Cardiac muscle cell (in vitro differentiated cells and primary cell): ENCODE measurements at regions not wholly inside any gene's neighbourhood (a gene's known extent, or its start where the extent isn't known, plus 50 kb on each side); places are given as distances from the start of the nearest gene placed in this dataset.

Source experiments
- DNase-seq, 2 donors: peaks; one replicate each; pipeline versions ENCODE4 v3.0.0 to v3.0.0-alpha.2; 2010 to 2017; ENCODE audit warnings: low read depth in 1 of 2, low spot score in 1 of 2
- H3K27ac ChIP-seq: fragments of 200-600 bp; sonication (generic); 2 replicates; pipeline ENCODE4 v1.5.1; 2016
- H3K27me3 ChIP-seq: fragments of 200-600 bp; sonication (generic); 2 replicates; pipeline ENCODE4 v1.6.0; 2016; ENCODE audit warnings: control low read depth
- H3K36me3 ChIP-seq: fragments of 200-600 bp; sonication (generic); 2 replicates; pipeline ENCODE4 v1.5.1; 2016; ENCODE audit warnings: control low read depth
- H3K4me1 ChIP-seq: fragments of 200-600 bp; sonication (generic); 2 replicates; pipeline ENCODE4 v1.8.1; 2017; ENCODE audit warnings: low read depth, mild to moderate bottlenecking, mixed run types
- H3K4me3 ChIP-seq: fragments of 200-600 bp; sonication (generic); 2 replicates; pipeline ENCODE4 v1.5.1; 2016; ENCODE audit warnings: mild to moderate bottlenecking
- H3K9me3 ChIP-seq: fragments of 200-600 bp; sonication (generic); 2 replicates; pipeline ENCODE4 v1.5.1; 2017; ENCODE audit warnings: low read depth, mild to moderate bottlenecking, control low read depth
- CTCF ChIP-seq: IDR thresholded peaks from 2 replicates; pipeline ENCODE4 v1.5.1; 2012; ENCODE audit warnings: low read depth, mild to moderate bottlenecking, low read length

GRCh38 chr14:53790731-53791500 lies 165.7 kb downstream of the BMP4 start:
- Histone ChIP-seq H3K9me3 (no peaks in the 10 kb centered on the region), H3K27ac (no peak overlapping the region)

GRCh38 chr14:53788566-53788965 lies 168.1 kb downstream of the BMP4 start:
- Histone ChIP-seq H3K9me3 (no peaks in the 10 kb centered on the region), H3K4me1 (no peaks in the 10 kb centered on the region), H3K27ac (no peak overlapping the region), H3K36me3 (no peaks in the 10 kb centered on the region), H3K27me3 (no peaks in the 10 kb centered on the region), H3K4me3 (no peak overlapping the region)
- DNase-seq: no peak
- TF ChIP-seq CTCF: no peak

More at GRCh38 chr14:53790731-53791500, 165.7 kb downstream of the BMP4 start:
- H3K4me3 ChIP-seq: no peak overlapping the region
- no peaks in the 10 kb centered on the region for H3K4me1 ChIP-seq
- no peaks in the 10 kb centered on the region for H3K27me3 ChIP-seq
- no peak for DNase-seq
- H3K36me3 ChIP-seq: no peaks in the 10 kb centered on the region
- no peak for TF ChIP-seq CTCF

- Histone ChIP-seq H3K4me3 (no peak overlapping the region), H3K9me3 (no peaks in the 10 kb centered on the region), H3K27ac (no peak overlapping the region), H3K27me3 (no peaks in the 10 kb centered on the region), H3K4me1 (no peaks in the 10 kb centered on the region), H3K36me3 (no peaks in the 10 kb centered on the region)
- TF ChIP-seq CTCF: no peak
- DNase-seq: no peak
These were observed 170.6 kb downstream of the BMP4 start for GRCh38 chr14:53786045-53786444.

DNA sequence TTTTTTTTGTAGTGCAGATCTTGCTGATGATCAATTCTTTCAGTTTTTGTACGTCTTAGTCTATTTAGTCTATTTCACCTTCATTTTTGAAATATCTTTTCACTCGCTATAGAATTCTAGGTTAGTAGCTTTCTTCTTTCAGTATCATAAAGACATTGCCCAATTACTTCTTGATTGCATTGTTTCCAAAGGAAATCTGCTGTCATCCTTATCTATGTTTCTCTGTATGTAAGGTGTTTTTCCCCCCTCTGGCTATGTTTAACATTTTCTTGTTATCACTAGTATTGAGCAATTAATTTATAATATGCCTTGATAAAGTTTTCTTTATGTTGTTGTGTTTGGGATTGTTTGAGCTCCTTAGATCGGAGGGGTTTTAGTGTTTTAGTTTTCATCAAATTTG lies 171.9 kb downstream of the BMP4 start:
- H3K36me3 ChIP-seq: no peaks in the 10 kb centered on the region
- DNase-seq: no peak
- H3K4me3 ChIP-seq: no peak overlapping the region
- no peaks in the 10 kb centered on the region for H3K9me3 ChIP-seq
- no peak for TF ChIP-seq CTCF
- H3K27ac ChIP-seq: no peak overlapping the region
- no peaks in the 10 kb centered on the region for H3K4me1 ChIP-seq
- H3K27me3 ChIP-seq: no peaks in the 10 kb centered on the region

DNA sequence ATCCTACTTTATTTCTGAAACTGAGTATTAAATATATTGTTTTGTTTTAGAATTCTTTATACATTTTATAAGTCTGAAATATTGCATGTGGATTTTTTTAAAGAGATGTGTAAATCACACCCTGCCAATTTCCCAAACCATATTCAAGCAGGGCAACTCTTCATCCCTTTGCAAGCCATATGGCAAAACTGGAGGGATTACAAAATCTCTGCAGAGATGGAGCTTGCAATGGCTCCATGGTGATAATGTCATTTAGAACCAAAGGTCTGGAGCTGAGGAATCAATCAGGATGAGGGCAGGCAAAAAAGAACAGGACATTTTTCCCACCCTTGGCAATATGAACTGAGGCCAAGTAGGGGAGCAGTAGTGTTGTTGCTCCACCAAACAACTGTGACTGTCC lies 173.4 kb downstream of the BMP4 start:
- Histone ChIP-seq H3K27ac (no peak overlapping the region), H3K27me3 (no peaks in the 10 kb centered on the region), H3K4me1 (peaks cover 6% of the 10 kb centered on the region), H3K9me3 (no peaks in the 10 kb centered on the region), H3K4me3 (no peak overlapping the region), H3K36me3 (no peaks in the 10 kb centered on the region)
- no peak for DNase-seq
- TF ChIP-seq CTCF: no peak
